ENCODE measurements at regions not wholly inside any gene's neighbourhood (a gene's known extent, or its start where the extent isn't known, plus 50 kb on each side); places are given as distances from the start of the nearest gene placed in this dataset.

GRCh38 chr6:44531442-44532015, 144.0 kb downstream of the CDC5L start:
- no peak for DNase-seq (ENCODE audit: low spot score)

GRCh38 chr6:44533421-44533820, 145.9 kb downstream of the CDC5L start:
- DNase-seq (ENCODE audit: low spot score), result no peak

GRCh38 chr6:44534291-44534690, 146.8 kb downstream of the CDC5L start:
- no peak for DNase-seq (ENCODE audit: low spot score)

DNA sequence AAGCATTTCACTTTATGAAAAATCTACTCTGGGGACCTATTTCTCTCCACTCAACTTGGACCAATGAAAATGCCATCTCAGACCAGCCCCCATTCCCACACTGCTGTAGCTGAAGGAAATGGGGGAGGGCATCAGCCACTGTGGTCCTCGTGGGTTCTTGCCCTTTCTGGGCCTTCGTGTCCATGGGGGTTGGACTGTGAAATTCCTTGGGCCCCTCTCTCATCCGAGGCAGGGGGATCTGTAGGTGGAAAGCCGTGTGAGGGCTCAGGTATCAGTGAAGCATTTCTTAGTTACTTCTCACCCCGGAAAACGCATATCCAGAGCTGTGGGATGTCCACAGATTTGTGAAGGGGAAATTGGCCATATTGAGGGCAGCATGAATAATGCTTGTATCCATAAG, 147.9 kb downstream of the CDC5L start:
- DNase-seq (ENCODE audit: low spot score), result no peak

DNA sequence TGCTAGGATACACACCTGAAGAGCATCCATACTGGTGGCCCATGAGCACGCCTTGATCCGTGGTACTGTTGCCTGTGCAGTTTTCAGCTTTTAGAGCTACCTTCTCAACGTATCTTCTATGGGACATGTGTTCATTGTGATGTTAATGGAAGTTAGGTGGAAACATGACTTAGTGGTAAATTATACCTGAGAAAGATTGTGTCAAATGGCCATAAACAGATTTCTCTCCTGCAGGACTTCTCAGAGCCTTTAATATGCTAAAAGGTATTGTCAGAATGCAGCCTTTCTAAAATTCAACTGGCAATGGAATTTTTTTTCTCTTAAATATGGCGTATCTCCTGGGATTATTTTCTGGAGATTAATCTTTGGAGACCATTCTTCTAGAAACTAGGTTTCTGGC, 148.5 kb downstream of the CDC5L start:
- DNase-seq (ENCODE audit: low spot score), result no peak

GRCh38 chr6:44537306-44538049, 150.0 kb downstream of the CDC5L start:
- no peak for DNase-seq (ENCODE audit: low spot score)

DNA sequence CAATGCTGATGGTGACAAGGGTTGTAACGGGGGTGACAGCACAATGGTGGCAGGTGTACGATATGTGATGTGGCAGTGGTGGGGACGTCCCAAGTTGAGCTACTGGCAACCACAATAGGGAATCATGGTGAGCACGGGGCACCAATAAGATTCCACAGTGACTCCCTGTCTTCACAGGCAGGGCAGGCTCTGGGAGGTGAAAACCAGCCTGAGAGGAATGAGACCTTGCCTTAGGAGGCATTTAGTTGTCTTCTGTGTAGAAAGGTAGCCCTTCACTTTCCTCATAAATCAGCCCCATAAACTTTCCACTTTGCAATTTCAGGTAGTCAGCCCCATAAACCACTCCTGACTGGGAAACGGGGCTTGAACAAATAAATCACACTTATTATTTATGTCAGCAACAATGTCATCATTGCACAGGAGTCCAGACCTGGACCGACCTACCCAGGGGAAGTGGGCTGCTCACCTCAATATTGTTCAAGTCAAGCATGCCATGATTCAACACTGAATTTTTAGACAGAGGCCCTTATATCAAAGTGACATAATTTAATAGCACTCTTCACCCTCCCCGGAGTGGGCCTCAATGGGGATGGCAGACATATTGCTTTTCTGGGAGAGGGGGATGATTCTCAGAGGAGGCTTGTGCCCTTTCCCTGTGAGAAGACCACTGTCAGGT, 150.8 kb downstream of the CDC5L start:
- DNase-seq (ENCODE audit: low spot score), result no peak

DNA sequence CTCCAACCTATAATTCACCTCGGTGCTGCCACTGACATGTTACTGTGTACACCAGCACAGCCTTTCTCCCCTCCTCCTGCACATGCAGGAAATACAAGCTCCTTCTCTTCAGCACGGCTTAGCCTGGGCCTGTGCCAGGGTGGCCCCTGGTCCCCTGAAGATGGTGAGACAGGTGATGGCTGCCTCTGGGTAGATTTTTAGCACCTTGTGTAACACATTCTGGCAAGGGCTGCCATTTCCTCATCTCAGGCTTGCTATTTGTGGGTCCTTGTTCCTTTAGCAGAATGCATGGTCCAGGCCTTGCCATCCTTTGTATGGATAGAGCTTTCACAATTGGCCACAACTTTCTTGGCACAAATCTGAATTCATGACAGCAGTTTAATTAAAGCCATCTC, 151.3 kb downstream of the CDC5L start:
- no peak for DNase-seq (ENCODE audit: low spot score)

DNA sequence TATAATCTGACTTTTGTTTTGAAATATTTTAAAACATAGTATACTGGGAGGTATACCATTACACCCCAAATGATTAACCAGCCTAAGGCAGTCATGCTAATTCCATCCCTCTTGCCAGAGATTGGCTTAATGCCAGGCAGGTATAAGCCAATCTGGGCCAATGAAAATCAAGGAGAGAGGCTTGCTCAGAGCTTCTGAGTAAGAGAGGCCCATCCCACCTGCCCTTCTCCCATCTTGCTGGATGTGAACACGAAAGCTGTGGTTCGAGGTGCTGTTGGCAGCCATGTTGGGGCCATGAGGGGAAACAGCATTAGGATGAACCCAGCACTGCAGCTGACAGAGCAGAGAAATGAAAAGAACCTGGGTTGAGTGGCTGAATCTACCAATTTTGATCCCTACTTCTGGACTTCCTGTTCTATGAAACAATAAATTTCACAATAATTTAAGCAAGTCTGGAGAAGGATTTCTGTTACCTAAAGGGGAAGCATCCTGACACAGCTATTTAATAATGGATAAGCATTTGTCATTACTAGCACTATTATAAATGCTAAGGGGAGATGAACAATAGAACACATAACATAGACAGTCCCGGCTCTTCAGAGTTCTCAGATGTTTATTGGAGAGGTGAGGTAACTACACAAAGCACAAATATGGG, 152.3 kb downstream of the CDC5L start:
- no peak for DNase-seq (ENCODE audit: low spot score)

DNA sequence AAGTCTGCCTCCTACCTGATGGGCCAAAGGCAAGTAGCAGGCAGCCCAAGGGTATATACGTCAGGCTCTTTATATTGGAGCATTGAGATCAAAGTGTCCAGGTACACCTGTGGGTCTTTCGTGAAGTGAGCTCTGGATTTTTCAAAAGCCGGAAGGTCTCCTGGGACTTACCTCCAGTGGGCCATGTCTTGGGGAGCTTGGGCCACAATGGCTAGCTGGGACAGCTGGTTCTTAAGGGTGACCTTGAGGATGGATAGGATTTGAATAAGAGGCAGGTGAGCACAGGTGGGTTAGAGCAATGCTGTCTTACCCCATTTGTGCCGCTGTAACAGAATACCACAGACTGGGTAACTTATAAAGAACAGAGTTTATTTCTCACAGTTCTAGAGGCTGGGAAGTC, 153.4 kb downstream of the CDC5L start:
- no peak for DNase-seq (ENCODE audit: low spot score)

GRCh38 chr6:44542401-44543116, 155.1 kb downstream of the CDC5L start:
- no peak for DNase-seq (ENCODE audit: low spot score)

DNA sequence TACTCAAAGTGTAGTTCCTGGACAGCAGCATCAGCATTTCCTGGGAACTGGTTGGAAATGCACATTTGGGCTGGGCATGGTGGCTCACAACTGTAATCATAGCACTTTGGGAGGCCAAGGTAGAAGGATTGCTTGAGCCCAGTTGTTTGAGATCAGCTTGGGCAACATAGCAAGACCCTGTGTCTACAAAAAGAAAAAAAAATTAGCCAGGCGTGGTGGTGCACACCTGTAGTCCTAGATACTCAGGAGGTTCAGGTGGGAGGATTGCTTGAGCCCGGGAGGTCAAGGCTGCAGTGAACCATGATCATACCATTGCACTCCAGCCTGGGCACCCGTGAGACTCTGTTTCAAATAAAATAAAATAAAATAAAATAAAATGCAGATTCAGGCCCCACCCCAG, 156.2 kb downstream of the CDC5L start:
- no peak for DNase-seq (ENCODE audit: low spot score)

DNA sequence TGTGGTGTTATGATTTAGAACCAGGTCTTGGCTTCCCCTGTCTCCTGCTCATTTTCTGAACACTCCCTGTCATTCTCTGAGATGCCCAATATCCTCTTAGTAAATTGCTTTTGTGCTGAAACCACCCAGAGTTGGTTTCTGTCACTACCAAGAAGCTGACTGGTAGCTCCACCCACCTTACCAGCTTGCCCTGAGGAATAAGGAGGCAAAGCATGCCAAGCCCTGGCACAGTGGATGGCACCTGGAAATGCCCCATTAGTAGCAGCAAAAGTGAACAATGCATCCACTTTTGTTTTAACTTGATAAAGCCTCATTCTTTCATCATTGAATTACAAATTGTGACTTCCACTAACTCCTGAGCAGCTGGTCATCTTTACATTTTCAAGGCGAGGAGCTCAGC, 157.7 kb downstream of the CDC5L start:
- DNase-seq (ENCODE audit: low spot score), result no peak

DNA sequence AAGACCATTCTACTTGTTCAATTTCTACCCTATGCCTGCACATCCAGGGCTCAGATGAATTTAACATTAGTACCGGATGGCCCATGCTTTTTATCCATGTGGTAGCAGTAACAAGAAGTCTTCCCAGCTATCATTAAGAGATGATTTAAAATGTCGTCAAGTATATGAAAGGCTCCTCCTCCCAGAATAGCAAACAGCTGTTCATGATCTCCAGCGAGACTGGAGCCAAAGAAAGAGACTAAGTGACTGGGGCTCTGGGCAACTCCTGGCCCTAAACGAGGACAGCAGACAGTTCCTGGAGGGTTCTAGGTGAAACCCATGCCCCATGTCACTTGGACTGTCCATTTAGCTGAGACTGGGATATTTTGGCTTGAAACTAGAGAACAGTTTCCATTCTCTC, 160.8 kb downstream of the CDC5L start:
- DNase-seq (ENCODE audit: low spot score), result no peak

DNA sequence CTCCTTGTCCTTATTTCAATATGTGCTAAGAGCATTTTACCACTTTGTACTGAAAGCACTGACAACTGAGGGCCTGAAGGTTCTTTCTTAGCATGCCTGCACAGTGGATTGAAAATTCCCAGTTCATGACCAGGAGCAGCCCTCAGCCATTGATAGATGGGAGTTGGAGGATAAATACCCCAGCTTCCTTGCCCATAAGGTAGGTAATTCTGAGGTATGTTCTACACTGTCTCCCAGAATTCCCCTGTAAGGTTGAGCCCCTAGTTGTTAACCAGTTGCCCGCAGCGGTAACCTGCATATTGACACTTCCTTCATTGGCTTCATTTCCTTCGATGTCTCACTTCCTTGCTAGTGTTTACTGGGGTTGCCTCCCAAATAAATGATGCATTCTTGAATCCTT, 162.0 kb downstream of the CDC5L start:
- DNase-seq (ENCODE audit: low spot score), result no peak

DNA sequence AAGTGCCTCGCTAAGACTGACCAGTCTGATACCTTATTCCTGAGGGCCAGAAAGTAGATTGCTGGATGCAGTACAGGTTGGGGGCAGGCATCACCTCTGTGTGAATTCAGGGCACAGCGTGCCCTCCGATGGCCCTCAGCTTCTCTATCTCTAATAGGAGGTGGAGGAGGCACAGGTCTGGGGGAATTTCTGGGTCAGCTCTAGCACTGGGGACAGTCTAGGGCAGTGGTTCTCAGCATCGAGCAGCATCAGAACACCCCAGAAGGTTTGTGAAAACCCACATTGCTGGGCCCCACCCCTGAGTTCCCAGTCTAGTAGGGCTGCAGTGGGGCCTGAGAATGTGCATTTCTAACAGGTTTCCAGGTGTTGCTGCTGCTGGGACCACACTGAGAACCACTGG, 166.7 kb downstream of the CDC5L start:
- no peak for DNase-seq (ENCODE audit: low spot score)

- DNase-seq (ENCODE audit: low spot score), result no peak
Observed at GRCh38 chr6:44554861-44555260, 167.4 kb downstream of the CDC5L start.

GRCh38 chr6:44556046-44556445, 168.5 kb downstream of the CDC5L start:
- DNase-seq (ENCODE audit: low spot score), result no peak

- DNase-seq (ENCODE audit: low spot score), result no peak
Observed at GRCh38 chr6:44558024-44558831, 170.7 kb downstream of the CDC5L start.

GRCh38 chr6:44558832-44559251, 171.3 kb downstream of the CDC5L start:
- DNase-seq (ENCODE audit: low spot score), result no peak

- DNase-seq (ENCODE audit: low spot score), result no peak
Observed at GRCh38 chr6:44559486-44560270, 172.2 kb downstream of the CDC5L start.

Data from CD4-positive, alpha-beta T cell treated with Interleukin-6 at 100 ng/mL for 8 hours (primary cell).